DMS53 (cell line): ENCODE measurements at regions not wholly inside any gene's neighbourhood (a gene's known extent, or its start where the extent isn't known, plus 50 kb on each side); places are given as distances from the start of the nearest gene placed in this dataset.

ENCODE experiments used
- DNase-seq: peaks from one replicate; lab custom pipeline; 2025; lab: John Stamatoyannopoulos, UW

- DNase-seq = peak; percentile 49
Observed at GRCh38 chr18:1559563-1559962, 654.9 kb downstream of the ADCYAP1 start.

DNA sequence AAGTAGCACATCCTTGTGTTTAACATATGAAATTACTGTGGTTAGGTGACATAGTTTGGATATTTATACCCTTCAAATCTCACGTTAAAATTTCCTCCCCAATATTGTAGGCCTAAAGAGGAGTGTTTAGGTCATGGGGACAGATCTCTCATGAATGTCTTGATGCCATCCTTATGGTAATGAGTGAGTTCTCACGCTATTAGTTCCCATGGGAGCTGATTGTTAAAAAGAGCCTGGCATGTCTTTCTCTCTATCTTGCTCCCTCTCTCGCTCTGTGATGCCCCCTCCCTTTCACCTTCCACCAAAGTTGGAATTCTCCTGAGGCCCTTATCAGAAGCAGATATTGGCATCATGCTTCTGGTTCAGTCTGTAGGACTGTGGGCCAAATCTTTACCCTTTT is 660.1 kb downstream of the ADCYAP1 start:
- no peak for DNase-seq

- no peak for DNase-seq
Observed at GRCh38 chr18:1571206-1571605, 666.5 kb downstream of the ADCYAP1 start.

DNA sequence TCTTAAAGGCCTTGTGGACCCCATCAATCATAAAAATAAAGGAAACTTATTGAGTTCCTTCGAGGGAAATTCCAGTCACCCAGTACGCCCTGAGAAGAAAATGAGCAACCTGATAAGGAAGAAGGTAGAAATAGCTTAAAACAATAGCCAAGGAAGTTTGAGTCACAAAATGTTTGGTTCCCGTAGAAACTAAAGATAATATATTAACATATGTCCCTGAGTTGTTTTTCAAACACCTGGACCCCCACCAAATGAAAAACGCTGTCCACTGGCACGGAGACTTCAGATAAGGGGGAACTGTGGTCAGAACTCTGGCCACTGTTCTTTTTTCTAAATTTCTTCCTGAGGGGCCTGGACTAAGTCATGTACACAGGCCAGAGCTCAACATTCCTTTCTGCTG is 669.1 kb downstream of the ADCYAP1 start:
- DNase-seq = no peak

DNA sequence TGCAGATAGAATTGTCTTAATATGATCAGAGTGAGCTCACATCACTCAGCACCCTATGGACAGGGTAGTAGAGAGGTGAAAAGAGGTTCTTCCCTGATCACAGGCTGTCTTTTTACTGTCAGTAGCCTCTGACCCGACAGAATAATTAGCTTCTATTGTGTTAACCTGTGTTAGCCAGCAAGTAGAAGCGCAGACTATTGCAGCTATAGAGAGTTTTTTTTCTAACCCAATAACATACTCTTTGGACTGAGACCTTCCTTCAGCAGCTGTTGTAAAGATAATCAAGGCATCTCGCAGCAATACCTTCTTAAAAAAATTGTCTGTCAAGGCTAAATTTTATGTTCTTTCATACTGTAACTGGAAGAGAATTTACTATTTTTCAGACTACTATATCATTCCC is 670.4 kb downstream of the ADCYAP1 start:
- DNase-seq = no peak

DNA sequence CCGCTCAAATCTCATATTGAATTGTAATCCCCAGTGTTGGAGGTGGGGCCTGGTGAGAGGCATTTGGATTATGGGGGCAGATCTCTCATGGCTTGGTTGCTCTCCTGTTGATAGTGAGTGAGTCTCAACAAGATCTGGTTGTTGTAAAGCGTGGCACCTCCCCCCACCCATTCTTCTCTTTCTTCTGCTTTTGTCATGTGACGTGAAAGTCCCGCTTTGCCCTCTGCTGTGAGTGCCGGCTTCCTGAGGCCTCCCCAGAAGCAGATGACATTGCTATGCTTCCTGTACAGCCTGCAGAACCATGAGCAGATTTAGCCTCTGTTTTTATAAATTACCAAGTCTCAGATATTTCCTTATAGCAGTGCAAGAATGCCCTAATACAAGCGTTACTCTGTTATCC is 673.8 kb downstream of the ADCYAP1 start:
- DNase-seq = no peak

DNA sequence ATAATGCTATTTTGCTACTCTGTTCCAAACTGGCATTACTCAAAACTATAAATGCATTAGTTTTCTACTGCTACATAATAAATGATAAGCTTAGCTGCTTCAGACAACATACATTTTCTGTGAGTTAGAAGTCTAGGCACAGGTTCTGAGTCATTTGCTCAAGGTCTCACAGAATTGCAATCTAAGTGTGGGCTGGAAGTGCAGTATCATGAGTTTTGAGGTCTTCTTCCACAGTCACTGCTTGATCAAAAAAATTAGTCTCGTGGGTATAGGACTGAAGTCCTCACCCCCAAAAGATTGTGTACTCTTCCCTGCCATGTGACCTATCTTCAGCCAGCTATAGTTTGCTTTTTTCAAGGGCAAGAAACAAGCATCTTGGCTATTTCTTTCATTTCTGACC is 676.9 kb downstream of the ADCYAP1 start:
- no peak for DNase-seq

- DNase-seq = peak; percentile 92
Observed at GRCh38 chr18:1585881-1586488, 681.3 kb downstream of the ADCYAP1 start.

DNA sequence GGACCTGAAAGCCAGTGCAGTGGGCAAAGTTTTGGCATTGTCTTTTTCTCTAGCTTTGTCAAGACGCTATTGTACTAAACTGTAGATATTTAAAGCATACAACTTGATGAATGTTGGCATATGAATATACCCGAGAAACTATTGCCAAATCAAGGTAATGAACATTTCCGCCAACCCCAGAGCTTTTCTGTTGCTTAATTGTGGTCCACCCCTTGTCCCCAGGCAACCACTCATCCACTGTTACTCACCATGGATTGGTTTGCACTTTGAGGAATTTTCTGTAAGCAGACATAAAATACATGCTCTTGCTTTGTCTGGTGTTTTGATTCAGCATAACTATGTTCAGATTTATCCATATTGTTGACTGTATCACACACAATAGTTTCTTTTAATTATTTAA is 688.4 kb downstream of the ADCYAP1 start:
- no peak for DNase-seq

GRCh38 chr18:1595195-1595594 is 690.5 kb downstream of the ADCYAP1 start:
- no peak for DNase-seq

DNA sequence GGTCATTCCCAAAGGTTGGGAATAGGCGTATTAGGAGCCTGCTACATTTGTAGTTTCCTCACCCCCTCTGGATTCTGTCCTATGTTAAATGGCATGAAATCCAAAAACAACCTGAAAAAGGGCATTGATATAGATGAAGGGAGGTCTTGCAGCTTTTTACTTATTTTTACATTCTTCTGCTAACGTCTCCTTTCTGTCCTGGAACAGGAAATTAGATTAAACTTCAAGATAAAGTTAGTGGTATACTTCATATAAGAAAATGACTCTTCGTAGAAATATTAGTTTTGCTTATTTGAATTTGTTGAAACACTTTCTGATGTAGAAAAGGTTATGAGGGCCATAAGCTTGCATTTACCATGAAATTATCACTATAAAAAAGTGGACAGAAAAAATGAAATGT is 694.5 kb downstream of the ADCYAP1 start:
- no peak for DNase-seq

- DNase-seq = no peak
Observed at GRCh38 chr18:1604751-1605150, 700.1 kb downstream of the ADCYAP1 start.

DNA sequence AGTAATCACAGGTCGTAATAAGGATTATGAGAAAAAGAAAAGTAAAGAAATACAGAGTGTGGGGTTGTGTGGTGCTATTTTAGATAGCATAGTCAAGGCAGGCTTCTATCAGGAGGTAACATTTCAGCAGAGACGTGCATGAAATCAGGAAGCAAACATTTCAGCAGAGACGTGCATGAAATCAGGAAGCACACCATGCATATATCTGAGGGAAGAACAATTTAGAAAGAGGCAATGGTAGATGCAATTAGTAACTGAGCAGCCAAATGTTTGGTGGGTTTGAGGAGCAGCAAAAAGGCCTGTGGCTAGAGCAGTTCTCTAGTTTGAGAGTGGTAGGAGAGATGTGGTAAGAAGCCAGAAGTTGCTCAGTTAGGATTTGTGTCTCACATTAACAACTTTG is 713.7 kb downstream of the ADCYAP1 start:
- DNase-seq = peak; percentile 21

GRCh38 chr18:1619507-1619906 is 714.8 kb downstream of the ADCYAP1 start:
- no peak for DNase-seq

- DNase-seq = no peak
Observed at GRCh38 chr18:1624612-1625011, 719.9 kb downstream of the ADCYAP1 start.

DNA sequence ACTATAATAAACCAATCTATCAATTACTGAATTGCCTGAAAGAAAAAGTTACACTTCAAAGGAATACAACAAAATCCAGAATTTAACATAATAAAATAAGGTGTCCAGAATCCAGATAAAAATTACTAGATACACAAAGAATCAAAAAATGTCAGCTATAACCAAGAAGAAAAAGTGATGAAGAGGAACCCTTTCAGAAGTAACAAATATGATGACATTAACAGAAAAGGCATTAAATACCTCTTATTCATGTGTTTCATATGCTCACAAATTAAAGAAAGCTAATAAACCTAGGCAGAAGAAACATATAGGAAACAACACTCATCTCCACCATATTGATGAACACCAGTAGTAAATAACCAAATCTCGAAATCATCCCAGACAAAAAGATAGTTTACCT is 722.8 kb downstream of the ADCYAP1 start:
- DNase-seq = no peak

DNA sequence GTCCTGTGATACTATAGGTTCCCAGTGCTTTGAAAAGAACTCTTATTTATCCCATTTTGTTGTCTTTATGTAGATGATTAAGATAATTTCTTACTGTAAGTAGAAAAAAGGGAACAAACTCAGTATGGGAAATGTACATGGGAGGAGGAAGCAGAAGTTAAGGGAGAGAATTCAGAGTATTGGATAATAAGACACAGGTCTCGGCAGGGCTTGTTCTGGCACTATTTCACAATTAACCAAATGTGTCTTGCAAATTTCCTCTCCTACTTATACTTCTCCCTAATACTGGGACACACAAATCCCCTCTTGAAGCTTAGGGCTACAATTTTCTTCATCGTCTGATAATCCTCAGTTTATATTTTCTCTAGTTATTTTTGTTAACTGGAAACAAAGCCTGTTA is 744.0 kb downstream of the ADCYAP1 start:
- DNase-seq = no peak

DNA sequence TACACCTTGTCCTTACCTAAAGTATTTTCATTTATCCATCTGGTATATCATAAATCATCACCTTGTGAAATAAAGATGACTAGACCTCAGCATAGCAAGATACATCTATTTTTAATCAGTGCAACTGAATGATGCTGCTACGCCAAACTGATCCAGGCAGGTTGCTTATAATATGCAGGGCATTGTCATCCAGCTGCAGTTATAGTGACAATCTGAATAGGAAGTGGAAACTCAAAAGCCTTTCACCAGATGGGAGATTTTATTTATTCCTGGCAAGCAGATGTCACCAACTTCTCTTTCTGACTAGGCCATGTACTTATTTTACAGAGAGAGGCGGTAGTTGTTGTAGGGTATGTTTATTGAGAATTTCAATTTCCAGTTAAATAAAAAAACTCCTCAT is 747.3 kb downstream of the ADCYAP1 start:
- DNase-seq = no peak

- DNase-seq = no peak
Observed at GRCh38 chr18:1653873-1654272, 749.2 kb downstream of the ADCYAP1 start.

GRCh38 chr18:1657876-1658275 is 753.2 kb downstream of the ADCYAP1 start:
- peak; percentile 42 for DNase-seq

- DNase-seq = peak; percentile 95
Observed at GRCh38 chr18:1658908-1659566, 754.4 kb downstream of the ADCYAP1 start.

DNA sequence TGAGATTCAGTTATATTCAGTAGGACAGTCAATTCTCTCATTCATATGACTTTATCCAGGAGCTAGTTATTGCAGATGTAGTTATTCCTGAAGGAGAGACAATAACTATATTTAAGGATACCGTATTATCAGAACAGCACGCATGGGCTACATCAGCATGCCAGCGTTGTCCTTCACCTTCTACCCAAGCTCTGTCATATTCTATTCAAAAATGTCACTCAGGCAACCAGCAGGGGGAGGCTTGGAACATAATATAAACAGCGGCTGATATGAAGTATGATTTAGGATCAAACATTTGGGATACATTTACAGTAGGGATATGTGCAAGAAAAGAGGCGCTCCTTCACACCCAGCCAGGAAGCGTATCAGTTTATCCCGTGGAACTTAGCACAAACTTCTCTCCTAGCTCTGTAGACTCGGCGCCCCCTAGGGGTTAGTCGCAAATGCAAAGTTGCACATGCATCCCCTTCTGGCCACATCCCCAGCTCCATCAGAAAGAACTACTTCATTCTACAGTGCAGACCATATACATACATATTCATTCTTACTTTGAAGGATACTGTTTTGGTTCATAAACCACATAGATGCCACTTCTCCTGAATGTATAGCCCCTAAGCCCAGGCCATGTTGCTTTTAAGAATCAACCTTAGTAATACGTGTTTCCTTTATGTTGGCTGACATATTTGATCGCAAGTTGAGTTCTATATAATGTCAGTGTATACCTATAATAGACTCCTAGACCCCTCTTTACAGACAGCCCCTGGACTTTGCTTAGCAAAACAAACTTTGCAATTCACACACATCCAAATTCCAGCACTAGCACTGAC is 759.4 kb downstream of the ADCYAP1 start:
- DNase-seq = peak; percentile 94

DNA sequence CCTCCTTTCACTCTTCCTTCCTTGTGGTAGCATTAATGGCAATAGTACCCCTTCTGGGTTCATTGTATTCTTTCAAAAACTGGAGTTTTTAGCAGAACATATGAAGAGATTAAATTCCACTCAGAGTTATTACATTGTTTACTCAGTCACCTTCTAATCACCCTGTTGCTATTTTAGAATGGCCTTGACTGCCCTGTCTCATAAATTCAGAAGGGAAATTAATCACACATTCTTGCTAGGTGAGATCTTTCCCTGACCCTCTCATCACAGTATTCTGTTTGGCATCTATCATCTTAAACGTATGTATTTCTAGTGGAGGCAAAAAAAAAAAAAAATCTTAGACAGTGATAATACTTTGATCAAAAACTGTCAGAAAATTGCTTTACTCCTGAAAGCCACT is 760.4 kb downstream of the ADCYAP1 start:
- DNase-seq = no peak
